GM12891 (cell line): ENCODE measurements at regions not wholly inside any gene's neighbourhood (a gene's known extent, or its start where the extent isn't known, plus 50 kb on each side); places are given as distances from the start of the nearest gene placed in this dataset.

ENCODE experiments used
- POLR2A ChIP-seq: IDR thresholded peaks from 2 replicates; pipeline ENCODE4 v1.6.1; 2011; ENCODE audit warnings: low read depth, low read length, control low read depth
- POLR2AphosphoS5 ChIP-seq: IDR thresholded peaks from 2 replicates; pipeline ENCODE4 v1.6.1; 2011; ENCODE audit warnings: low read depth, low read length, control low read depth
- POU2F2 ChIP-seq: IDR thresholded peaks from 2 replicates; pipeline ENCODE4 v1.6.1; 2011; ENCODE audit warnings: low read depth, mild to moderate bottlenecking, control low read depth, low read length, moderate library complexity
- SPI1 ChIP-seq: IDR thresholded peaks from 2 replicates; pipeline ENCODE4 v1.6.1; 2011; ENCODE audit warnings: low read depth, low read length, control low read depth
- TAF1 ChIP-seq: IDR thresholded peaks from 2 replicates; pipeline ENCODE4 v1.6.1; 2011; ENCODE audit warnings: low read depth, low read length, control low read depth

DNA sequence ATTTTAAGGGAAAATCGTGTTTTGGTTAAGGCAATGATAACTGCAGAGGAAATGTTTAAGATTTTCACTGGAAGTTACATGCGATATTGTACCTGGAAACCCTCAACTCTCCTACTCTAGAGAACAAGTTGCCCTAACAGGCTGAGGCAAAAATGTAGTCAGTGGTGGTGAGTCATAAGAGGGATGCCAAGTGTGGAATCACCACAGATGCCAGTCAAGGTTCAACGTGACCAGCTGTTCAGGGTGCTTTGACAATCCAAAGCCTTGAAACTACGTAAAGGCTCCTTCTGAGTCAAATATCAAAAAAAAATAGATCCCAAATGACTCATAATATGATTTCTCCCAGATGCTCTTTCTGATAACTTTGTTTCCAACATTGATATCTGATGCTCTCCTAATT lies 77.9 kb upstream of the AFF2 start:
- TF ChIP-seq POLR2A (no peak), TAF1 (no peak), POLR2AphosphoS5 (no peak), POU2F2 (no peak), SPI1 (no peak)
